ENCODE measurements at regions not wholly inside any gene's neighbourhood (a gene's known extent, or its start where the extent isn't known, plus 50 kb on each side); places are given as distances from the start of the nearest gene placed in this dataset.

GRCh38 chr6:14731611-14732010, 514.3 kb upstream of the JARID2 start:
- H3K4me3 ChIP-seq (replicated peaks in 1 of 2; ENCODE audit: low read depth in 2 of 2, low read length in 2 of 2), result no peak overlapping the region
- TF ChIP-seq CTCF (IDR thresholded peaks at IDR 0.05; ENCODE audit: low read depth, low read length), result no peak
- DNase-seq (ENCODE audit: low read depth in 2 of 2), result no peak

- H3K4me3 ChIP-seq (replicated peaks in 1 of 2; ENCODE audit: low read depth in 2 of 2, low read length in 2 of 2), result no peak overlapping the region
- no peak for DNase-seq (ENCODE audit: low read depth in 2 of 2)
- no peak for TF ChIP-seq CTCF (IDR thresholded peaks at IDR 0.05; ENCODE audit: low read depth, low read length)
Measured at GRCh38 chr6:14732226-14732843, 513.5 kb upstream of the JARID2 start.

- DNase-seq (ENCODE audit: low read depth in 2 of 2), result peak in 1 of 2 donors; percentile 92
- TF ChIP-seq CTCF (IDR thresholded peaks at IDR 0.05; ENCODE audit: low read depth, low read length), result no peak
- no peak overlapping the region for H3K4me3 ChIP-seq (replicated peaks in 1 of 2; ENCODE audit: low read depth in 2 of 2, low read length in 2 of 2)
Measured at GRCh38 chr6:14732844-14733757, 512.8 kb upstream of the JARID2 start.

GRCh38 chr6:14734052-14734415, 511.8 kb upstream of the JARID2 start:
- no peak for TF ChIP-seq CTCF (IDR thresholded peaks at IDR 0.05; ENCODE audit: low read depth, low read length)
- no peak for DNase-seq (ENCODE audit: low read depth in 2 of 2)
- H3K4me3 ChIP-seq (replicated peaks in 1 of 2; ENCODE audit: low read depth in 2 of 2, low read length in 2 of 2), result no peak overlapping the region

GRCh38 chr6:14734416-14735340, 511.2 kb upstream of the JARID2 start:
- TF ChIP-seq CTCF (IDR thresholded peaks at IDR 0.05; ENCODE audit: low read depth, low read length), result no peak
- no peak overlapping the region for H3K4me3 ChIP-seq (replicated peaks in 1 of 2; ENCODE audit: low read depth in 2 of 2, low read length in 2 of 2)
- peak; percentile 82 to 90 for DNase-seq (ENCODE audit: low read depth in 2 of 2)

GRCh38 chr6:14735956-14736486, 509.8 kb upstream of the JARID2 start:
- no peak for DNase-seq (ENCODE audit: low read depth in 2 of 2)
- H3K4me3 ChIP-seq (replicated peaks in 1 of 2; ENCODE audit: low read depth in 2 of 2, low read length in 2 of 2), result no peak overlapping the region
- TF ChIP-seq CTCF (IDR thresholded peaks at IDR 0.05; ENCODE audit: low read depth, low read length), result no peak
